Gastroesophageal sphincter (tissue), 3 donors: ENCODE measurements at regions not wholly inside any gene's neighbourhood (a gene's known extent, or its start where the extent isn't known, plus 50 kb on each side); places are given as distances from the start of the nearest gene placed in this dataset.

Experiments
- EP300 ChIP-seq: sonication (generic); formaldehyde crosslinking; IDR thresholded peaks from one replicate; pipeline ENCODE4 v1.6.1; 2017; ENCODE audit warnings: antibody characterized with exemption, mild to moderate bottlenecking
- POLR2A ChIP-seq, 2 donors: fragments of 450-650 bp; IDR thresholded peaks; one replicate each; pipeline ENCODE4 v1.6.1; 2017; ENCODE audit warnings: antibody characterized with exemption in 2 of 2, mild to moderate bottlenecking in 2 of 2, moderate library complexity in 1 of 2
- POLR2AphosphoS5 ChIP-seq: sonication (generic); formaldehyde crosslinking; IDR thresholded peaks from one replicate; pipeline ENCODE4 v1.6.1; 2017; ENCODE audit warnings: antibody characterized with exemption
- TF ChIP-seq, protein P1 (sequence below), 4 experiments: fragments of 200-600 bp in 2 of 4; fragments of 450-650 bp in 2 of 4; sonication (generic) in 1 of 4; IDR thresholded peaks; one replicate each; pipeline ENCODE4 v1.5.1; 2017 to 2019; ENCODE audit warnings: antibody characterized with exemption in 4 of 4, mild to moderate bottlenecking in 2 of 4, moderate library complexity in 2 of 4

DNA sequence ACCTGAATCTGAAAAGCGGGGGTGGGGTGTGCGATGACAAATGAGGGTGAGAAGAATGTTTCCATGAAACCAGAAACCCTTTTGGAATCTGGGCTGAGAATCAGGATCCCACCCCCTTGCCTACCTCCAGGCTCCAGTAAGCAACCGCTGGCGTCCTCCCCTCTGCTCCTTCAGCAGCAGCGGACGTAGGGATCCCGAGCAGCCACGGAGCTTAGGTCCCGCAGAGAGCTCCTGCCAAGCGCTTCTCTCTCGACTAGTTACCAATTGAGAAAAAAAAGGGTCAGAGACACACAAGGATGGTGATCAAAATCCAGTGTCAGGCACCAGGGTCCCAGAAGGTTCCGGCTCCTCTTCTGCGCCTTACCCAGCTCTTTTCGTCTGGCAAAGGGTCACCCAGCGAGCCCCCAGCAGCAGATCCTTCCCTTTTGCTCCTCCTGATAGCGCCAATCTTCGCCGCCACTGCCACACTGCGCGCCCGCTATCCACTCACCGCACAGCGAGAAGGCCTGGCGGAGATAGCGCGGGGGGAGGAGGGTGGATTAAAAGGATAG, 733.5 kb downstream of the ZWINT start:
- TF ChIP-seq, protein P1, sequence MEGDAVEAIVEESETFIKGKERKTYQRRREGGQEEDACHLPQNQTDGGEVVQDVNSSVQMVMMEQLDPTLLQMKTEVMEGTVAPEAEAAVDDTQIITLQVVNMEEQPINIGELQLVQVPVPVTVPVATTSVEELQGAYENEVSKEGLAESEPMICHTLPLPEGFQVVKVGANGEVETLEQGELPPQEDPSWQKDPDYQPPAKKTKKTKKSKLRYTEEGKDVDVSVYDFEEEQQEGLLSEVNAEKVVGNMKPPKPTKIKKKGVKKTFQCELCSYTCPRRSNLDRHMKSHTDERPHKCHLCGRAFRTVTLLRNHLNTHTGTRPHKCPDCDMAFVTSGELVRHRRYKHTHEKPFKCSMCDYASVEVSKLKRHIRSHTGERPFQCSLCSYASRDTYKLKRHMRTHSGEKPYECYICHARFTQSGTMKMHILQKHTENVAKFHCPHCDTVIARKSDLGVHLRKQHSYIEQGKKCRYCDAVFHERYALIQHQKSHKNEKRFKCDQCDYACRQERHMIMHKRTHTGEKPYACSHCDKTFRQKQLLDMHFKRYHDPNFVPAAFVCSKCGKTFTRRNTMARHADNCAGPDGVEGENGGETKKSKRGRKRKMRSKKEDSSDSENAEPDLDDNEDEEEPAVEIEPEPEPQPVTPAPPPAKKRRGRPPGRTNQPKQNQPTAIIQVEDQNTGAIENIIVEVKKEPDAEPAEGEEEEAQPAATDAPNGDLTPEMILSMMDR (IDR thresholded peaks at IDR 0.05) = no peak
- TF ChIP-seq POLR2A (IDR thresholded peaks at IDR 0.05) = no peak
- TF ChIP-seq POLR2AphosphoS5 = no peak
- no peak for TF ChIP-seq EP300
